NCI-H187 treated with DMSO at 0.1 percent for 48 hours (cell line): ENCODE measurements at regions not wholly inside any gene's neighbourhood (a gene's known extent, or its start where the extent isn't known, plus 50 kb on each side); places are given as distances from the start of the nearest gene placed in this dataset.

ENCODE experiments used
- DNase-seq: peaks from one replicate; lab custom pipeline; 2025; lab: John Stamatoyannopoulos, UW

GRCh38 chr10:8985651-8986050, 931.2 kb downstream of the GATA3 start:
- no peak for DNase-seq

GRCh38 chr10:8986975-8987374, 932.5 kb downstream of the GATA3 start:
- no peak for DNase-seq

DNA sequence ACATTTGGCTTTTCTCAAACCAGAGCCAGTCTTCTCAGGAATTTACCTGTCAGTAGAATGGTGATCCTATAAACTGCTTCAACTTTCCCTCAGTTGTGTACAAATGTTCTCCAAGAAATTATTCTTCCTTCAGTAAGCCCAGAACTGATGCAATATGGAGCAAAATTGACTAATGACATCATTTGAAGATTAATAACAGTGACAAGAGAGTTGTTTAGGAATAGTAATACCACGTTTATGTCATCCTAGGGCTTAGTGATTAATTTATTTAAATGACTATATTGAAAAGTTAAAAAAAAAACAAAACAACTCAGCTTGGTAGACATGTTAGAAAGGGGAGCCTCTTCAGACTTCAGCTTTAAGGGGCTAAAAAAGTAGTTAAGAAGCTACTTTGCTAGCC, 933.2 kb downstream of the GATA3 start:
- no peak for DNase-seq

- no peak for DNase-seq
These were observed 935.9 kb downstream of the GATA3 start for GRCh38 chr10:8990280-8990987.

GRCh38 chr10:8992009-8992408, 937.5 kb downstream of the GATA3 start:
- no peak for DNase-seq

GRCh38 chr10:8993864-8994263, 939.4 kb downstream of the GATA3 start:
- DNase-seq, result no peak

GRCh38 chr10:8998751-8999150, 944.3 kb downstream of the GATA3 start:
- DNase-seq, result no peak

DNA sequence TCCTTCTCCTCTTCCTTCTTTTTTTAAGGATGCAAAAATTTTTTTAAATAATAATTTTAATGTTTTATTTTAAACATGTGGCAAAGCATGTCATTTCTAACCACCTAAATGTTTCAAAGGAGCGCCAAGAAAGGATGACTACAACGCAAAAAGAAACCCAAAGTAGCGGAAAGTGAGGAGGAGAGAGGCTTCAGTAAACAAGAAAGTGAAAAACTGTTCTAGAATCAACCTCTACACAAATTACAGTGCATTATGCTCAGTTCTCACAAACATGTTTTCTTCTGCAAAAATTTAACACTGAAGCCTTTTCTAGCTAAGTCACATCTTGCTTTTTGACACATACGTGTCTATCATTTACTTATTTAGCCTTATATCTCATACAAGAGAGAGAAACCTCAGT, 948.6 kb downstream of the GATA3 start:
- no peak for DNase-seq

DNA sequence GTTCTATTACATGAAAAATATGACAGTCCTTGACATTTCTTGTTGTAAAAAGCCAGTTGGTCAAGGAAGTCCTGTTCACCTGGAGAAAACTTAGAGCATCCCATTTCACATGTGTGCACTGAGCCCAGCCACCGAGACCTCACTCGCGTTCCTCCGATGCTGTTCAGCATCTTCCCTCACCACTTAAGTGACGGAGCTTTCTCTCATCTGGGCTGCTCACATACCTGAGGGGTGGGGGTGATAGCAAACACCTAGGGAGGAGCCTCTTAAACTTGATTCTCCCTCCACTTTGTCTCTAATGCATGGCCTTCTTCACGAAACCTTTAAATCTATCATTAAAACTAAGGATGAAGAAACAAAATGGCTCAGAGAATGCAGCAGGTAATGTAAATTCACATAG, 950.2 kb downstream of the GATA3 start:
- no peak for DNase-seq

DNA sequence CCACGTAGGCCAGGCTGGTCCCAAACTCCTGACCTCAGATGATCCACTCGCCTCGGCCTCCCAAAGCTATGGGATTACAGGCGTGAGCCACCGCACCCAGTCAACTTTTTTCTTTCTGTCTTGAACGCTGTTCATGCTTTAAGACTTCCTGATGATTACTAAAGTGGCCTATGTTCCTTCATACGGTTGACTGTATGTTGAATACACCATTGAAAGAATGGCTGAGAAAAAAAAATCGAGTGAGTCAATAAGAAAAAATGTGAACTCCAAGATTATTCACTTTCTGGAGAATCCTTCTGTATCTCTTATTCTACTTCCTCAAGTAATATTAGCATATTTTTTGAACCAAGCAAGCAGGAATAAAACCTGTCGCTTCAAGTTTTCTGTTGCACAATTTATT, 955.0 kb downstream of the GATA3 start:
- no peak for DNase-seq

DNA sequence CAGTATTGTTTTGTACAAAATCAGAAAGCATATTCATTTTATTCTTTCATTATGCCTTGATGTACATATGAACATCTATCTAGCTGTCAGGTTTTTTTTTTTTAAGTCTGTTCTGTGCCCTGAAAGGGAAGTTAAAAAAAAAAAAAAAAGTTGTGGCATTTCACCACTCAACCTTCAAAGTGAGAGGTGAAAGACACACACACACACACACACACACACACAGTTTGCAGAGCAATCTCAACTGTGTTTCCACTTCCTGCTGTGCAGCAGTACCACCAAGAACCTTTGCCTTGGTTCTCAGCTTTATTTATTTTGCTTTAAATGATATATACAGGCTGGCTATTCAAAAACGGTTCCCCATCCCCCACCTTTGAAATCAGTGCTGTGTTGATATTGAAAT, 955.6 kb downstream of the GATA3 start:
- no peak for DNase-seq

DNA sequence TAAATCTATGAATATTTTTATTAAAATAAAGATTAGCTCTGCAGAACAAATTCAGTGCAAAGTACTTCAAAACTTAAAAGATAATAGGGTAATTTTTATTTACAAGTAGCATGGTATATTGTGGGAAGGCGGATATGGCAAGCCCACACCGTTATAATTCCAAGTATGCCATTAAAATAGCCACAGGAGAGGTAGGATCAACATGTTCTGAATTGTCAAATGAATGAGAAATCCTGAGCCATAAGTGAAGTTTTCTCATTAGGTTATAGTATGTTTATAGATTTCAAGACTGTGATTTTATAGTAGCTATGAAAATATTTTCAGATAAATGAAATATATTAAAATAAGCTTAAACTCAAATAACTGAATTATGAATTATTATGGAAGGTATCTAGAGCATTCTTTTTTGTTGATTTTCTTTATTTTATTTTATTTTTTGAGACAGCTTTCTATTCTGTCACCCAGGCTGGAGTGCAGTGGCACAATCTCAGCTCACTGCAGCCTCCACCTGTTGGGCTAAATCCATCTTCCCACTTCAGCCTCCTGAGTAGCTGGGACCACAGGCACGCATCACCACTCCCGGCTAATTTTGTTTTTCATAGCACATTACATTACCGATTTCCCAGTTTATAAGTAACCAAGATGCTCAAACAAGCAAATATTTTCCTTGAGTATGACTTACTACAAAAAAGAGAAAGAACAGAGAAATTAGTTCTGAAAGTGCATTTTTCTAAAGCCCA, 956.6 kb downstream of the GATA3 start:
- DNase-seq, result no peak

- no peak for DNase-seq
These were observed 957.8 kb downstream of the GATA3 start for GRCh38 chr10:9012312-9012711.

DNA sequence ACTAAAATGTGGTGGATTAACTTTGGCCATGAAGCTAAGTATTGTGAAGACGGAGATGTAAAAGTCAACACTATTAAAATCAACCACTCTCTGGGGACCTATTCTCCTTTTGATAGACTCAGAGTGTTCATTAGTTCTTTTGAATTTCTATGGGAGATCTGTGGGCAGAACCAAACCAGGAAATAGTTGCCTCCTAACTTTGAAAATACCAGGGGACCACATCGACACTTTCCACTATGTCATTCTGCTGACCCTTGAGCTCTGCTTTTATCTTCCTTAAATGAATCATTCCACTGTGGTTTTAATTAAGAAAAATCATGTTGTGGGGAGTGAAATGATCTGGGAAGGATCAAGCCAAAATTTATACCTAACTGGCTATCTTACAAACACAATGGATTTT, 960.5 kb downstream of the GATA3 start:
- no peak for DNase-seq

DNA sequence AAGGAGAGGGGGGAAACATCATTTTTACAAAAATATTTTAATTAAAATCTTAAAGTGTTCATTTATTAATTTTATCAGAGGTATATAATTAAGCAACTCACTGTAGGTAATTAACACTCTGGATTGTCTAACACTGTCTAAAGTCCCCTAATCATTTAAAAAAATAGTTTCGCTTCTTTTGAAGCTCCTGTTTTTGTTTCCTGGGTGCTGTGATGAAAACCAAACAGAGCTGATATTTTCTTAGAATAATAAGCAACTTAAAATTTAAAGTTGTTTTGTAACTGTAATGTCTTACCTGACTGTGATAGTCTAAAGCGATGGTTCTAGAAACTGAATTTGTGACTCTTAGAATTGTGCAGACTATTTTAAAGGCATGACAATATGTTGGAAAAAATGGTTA, 961.0 kb downstream of the GATA3 start:
- no peak for DNase-seq

DNA sequence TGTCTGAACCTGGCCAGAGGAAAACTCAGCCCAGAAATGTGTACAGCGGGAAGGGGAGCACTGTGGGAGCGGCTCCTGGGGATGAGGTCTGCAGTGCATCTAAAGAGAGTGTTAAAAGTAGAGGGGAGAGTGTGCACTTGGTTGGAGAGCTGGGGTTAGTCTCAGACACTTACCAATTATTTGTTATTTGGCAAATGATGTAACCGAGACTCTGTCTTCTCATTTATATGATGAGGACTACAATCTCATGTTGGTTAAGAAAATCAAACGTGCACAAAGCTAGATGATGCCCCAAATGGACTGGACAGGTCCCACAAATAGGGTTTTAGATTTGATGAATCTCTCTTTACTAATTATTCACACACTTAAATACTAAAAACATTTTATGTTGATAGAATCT, 962.4 kb downstream of the GATA3 start:
- DNase-seq, result no peak

DNA sequence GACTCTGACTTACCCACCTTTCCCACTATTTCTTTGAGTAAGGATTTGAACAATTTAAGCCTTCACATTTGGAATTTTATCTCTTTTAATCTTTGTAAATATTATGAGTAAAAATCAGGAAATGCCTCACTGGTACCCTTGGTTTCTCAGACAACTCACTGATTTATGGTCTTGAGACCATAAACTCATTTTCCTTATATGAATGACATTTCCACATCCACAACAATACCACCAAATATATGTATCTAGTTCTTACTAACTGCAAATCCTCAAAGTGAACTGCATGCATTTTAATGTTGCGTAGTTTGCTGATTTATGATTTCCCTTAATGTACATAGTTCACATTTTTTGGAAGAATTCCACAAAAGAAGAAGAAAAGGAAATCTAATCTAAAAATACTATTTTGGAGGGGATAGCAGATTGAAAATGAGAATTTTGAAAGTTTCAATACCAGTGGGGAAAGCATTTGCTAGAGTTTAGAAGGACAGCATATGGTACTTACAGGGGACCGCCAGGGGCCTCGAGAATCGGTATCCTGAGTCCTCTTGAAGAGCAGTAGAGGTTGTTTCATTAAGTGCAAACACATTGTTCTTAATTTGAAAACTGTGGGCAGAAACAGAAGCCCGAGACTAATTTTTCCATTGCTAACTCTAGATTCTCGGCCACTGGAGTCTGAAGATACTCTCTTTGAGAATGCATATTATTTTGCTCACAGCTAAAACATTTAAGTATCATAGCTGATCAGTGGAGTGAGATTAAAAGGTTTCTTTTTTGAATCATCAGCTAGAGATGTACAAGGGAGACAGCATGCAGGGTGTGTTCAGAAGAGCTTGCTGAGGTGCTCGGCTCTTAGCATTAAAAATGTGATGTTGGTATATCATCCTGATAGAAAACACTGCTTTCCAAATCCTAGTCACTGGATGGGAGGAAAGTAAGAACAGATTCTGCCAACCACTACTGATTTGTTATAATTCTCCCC, 964.0 kb downstream of the GATA3 start:
- no peak for DNase-seq

DNA sequence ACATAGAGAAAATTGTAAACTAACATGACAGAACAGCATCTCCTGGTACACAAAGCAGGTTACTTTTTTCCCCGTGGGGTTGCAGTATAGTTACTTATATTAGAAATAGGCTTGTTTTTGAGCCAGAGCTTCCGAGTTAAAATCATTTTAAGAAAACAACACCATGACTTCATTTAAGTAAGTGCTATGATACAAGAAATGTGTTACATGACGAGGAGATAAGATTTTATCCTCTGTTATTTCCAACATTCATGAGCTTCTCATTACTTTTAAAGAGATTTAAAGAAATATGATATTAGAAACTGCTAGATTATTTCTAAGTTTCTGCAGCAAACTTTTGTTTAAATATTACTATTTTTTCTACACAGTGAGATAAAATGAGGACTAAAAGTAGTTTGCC, 968.7 kb downstream of the GATA3 start:
- no peak for DNase-seq

DNA sequence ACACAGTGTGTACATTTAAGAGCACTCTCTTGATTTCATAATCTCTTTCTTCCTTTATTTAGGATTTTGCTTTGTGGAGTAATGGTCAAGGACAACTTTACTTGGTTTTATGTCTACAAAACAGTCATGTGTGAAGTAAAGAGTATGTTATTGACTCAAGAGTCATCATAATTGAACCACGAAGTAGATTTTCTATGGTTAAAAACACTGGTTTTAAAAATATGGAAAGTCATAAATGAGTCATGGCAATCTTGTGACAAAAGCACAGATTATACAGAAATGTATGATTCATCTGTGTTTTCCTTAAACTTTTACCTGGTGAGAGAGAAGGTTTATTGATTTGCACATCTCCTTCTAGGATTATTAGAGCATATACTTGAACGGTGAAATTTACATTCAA, 969.7 kb downstream of the GATA3 start:
- no peak for DNase-seq

DNA sequence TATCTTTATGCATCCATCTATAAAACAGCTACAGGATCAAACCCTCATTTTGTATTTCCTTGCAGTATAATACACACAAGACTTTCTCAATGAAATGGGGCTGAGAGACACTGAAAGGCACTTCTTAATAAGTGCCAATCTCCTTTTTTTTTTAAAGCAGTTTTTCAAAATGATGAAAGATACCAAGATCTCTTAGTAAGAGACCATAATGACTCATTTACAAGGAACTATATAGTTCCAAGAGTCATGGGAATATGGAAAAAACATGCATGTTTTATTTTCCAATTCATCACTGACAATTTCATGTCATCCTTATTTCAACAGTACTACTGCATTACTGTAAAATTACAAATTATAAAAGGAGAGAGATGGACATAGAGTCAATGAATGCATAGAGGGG, 973.7 kb downstream of the GATA3 start:
- no peak for DNase-seq

GRCh38 chr10:9035355-9035754, 980.9 kb downstream of the GATA3 start:
- no peak for DNase-seq

DNA sequence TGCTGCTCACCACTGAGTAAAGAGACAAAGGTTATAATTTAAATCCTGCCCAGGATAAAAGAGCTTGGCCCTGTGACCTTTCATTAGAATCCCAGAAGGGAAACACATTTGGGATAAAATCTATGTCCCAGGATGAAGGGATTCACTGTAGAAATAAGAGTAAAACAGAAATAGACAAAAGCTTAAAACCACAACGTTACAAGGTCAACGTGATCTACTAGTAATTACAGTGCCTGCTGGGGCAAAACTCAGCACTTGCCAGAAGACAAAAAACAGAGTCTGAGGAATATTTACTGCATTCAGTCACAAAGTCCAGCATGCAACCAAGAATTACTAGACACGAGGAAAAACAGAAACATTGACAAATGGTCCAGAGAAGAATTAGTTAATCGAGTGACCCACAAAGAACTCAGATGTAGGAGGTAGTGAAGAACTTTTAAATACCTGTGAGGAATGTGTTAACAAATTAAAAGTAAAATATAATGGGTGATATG, 982.3 kb downstream of the GATA3 start:
- DNase-seq, result no peak
